ENCODE measurements at regions not wholly inside any gene's neighbourhood (a gene's known extent, or its start where the extent isn't known, plus 50 kb on each side); places are given as distances from the start of the nearest gene placed in this dataset.

DNA sequence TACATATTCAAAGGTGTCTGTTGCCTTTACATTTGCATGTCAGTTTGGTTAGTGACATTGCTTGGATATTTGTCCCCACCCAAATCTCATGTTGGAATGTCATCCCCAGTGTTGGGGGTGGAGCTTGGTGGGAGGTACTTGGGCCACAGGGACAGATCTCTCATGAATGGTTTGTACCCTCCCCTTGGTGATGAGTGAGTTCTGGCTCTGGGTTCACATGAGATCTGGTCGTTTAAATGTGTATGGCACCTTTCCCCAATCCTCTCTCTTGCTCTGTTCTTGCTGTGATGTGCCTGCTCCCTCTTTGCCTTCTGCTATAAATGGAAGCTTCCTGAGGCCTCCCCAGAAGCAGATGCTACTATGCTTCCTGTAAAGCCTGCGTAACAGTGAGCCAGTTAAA, 207.9 kb upstream of the DIO3 start:
- TF ChIP-seq POLR2AphosphoS5 (IDR thresholded peaks at IDR 0.05; ENCODE audit: low read depth, low read length), result no peak
- TF ChIP-seq POLR2A (IDR thresholded peaks at IDR 0.05; ENCODE audit: low read depth, low read length), result no peak
- TF ChIP-seq TAF1 (IDR thresholded peaks at IDR 0.05; ENCODE audit: low read depth, low read length), result no peak
- no peak for TF ChIP-seq SPI1 (IDR thresholded peaks at IDR 0.05; ENCODE audit: low read depth, low read length)
- no peak for TF ChIP-seq POU2F2 (IDR thresholded peaks at IDR 0.05; ENCODE audit: low read depth, low read length)
